CD4-positive, alpha-beta T cell (primary cell): ENCODE measurements at regions not wholly inside any gene's neighbourhood (a gene's known extent, or its start where the extent isn't known, plus 50 kb on each side); places are given as distances from the start of the nearest gene placed in this dataset.

ENCODE experiments used
- ATAC-seq: fragments of 200-7000 bp; cut with Tn5 transposase; one replicate; pipeline ENCODE4 v1.10.0; 2022; ENCODE audit warnings: mild to moderate bottlenecking; ENCODE audit not compliant: poor library complexity
- CTCF ChIA-PET: fragments of 350-600 bp; sonication (Branson Sonifier 250); formaldehyde crosslinking; loops from one replicate; lab custom pipeline; 2021; ENCODE audit warnings: antibody characterized with exemption, inconsistent platforms; lab: Charles Lee
- POLR2A ChIA-PET: fragments of 350-600 bp; sonication (Branson Sonifier 250); formaldehyde crosslinking; loops from one replicate; lab custom pipeline; 2021; ENCODE audit warnings: antibody characterized with exemption, inconsistent platforms; lab: Charles Lee
- DNase-seq, 14 experiments: peaks; one replicate each; pipeline ENCODE4 v3.0.0-alpha.2; 2013 to 2020; ENCODE audit warnings: mixed read lengths in 2 of 14
- H3K27ac ChIP-seq, 2 donors: one replicate each; pipeline versions ENCODE4 v1.5.1 to v1.7.0; 2013; ENCODE audit warnings: low read length in 2 of 2, low read depth in 1 of 2, mild to moderate bottlenecking in 1 of 2
- H3K27me3 ChIP-seq, 2 experiments: 1 replicate in 1 of 2; 2 replicates in 1 of 2; pipeline versions ENCODE4 v1.6.1 to v1.7.0; 2013; ENCODE audit warnings: low read length in 2 of 2, control low read depth in 1 of 2, mild to moderate bottlenecking in 1 of 2, moderate library complexity in 1 of 2; ENCODE audit not compliant: insufficient read depth in 2 of 2, control insufficient read depth in 1 of 2
- H3K36me3 ChIP-seq: one replicate; pipeline ENCODE4 v1.6.1; 2013; ENCODE audit warnings: low read length, control low read depth; ENCODE audit not compliant: insufficient read depth
- H3K4me1 ChIP-seq: one replicate; pipeline ENCODE4 v1.6.1; 2013; ENCODE audit warnings: low read length, control low read depth; ENCODE audit not compliant: insufficient read depth
- H3K4me3 ChIP-seq: one replicate; pipeline ENCODE4 v1.5.1; 2013; ENCODE audit warnings: mild to moderate bottlenecking, low read length, moderate library complexity
- H3K9me3 ChIP-seq, 2 experiments: 1 replicate in 1 of 2; 2 replicates in 1 of 2; pipeline versions ENCODE4 v1.6.1 to v1.7.0; 2013; ENCODE audit warnings: low read length in 2 of 2, mild to moderate bottlenecking in 2 of 2, control low read depth in 1 of 2, moderate library complexity in 1 of 2; ENCODE audit not compliant: control insufficient read depth in 1 of 2, insufficient read depth in 1 of 2
- H3K27ac Mint-ChIP-seq: one replicate; pipeline ENCODE4 v1.8.0; 2020; ENCODE audit warnings: mixed read lengths
- H3K27me3 Mint-ChIP-seq: one replicate; pipeline ENCODE4 v1.8.0; 2021; ENCODE audit warnings: mixed read lengths
- H3K36me3 Mint-ChIP-seq: one replicate; pipeline ENCODE4 v1.8.0; 2021; ENCODE audit warnings: low read depth, mixed read lengths
- H3K4me1 Mint-ChIP-seq: one replicate; pipeline ENCODE4 v1.8.0; 2021; ENCODE audit warnings: low read depth, mixed read lengths
- H3K4me3 Mint-ChIP-seq: one replicate; pipeline ENCODE4 v1.8.0; 2020; ENCODE audit warnings: mild to moderate bottlenecking, mixed read lengths
- H3K9me3 Mint-ChIP-seq: one replicate; pipeline ENCODE4 v1.8.0; 2020; ENCODE audit warnings: mixed read lengths
- intact Hi-C, 2 experiments: fragments of 100-400 bp; cut with DNase I in 1 of 2; cut with micrococcal nuclease in 1 of 2; formaldehyde crosslinking; loops; one replicate each; pipeline versions ENCODE4 v1.15.1 to v1.9.0; 2023 to 2025; cut with DNase I, micrococcal nuclease
- TF ChIP-seq, protein P1 (sequence below): fragments of 200-600 bp; IDR thresholded peaks from one replicate; pipeline ENCODE4 v1.8.0; 2022; ENCODE audit warnings: antibody characterized with exemption, mild to moderate bottlenecking

DNA sequence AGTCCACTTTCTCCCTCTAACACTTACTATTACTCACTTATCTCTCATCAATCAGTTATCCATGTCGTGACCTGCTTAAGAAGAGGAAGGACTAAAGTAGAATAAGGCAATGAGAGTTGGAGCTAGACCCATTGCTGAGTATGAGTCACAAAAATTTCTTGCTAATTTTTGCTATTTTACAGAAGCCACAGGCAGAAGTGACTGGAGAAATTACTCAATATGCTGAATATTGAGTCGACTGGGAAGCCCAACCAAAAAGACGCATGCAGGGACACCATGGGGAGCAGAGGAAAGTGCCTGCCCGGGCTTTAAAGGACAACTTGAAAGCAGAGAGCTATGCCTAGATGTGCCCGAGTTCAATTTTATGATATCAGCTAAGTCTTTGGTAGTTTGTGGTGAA lies 115.4 kb upstream of the FOXG1 start:
- Histone ChIP-seq H3K9me3 (no peaks in the 10 kb centered on the region), H3K4me1 (no peaks in the 10 kb centered on the region), H3K27me3 (no peaks in the 10 kb centered on the region), H3K36me3 (no peaks in the 10 kb centered on the region), H3K4me3 (no peak overlapping the region), H3K27ac (no peak overlapping the region)
- TF ChIP-seq, protein P1, sequence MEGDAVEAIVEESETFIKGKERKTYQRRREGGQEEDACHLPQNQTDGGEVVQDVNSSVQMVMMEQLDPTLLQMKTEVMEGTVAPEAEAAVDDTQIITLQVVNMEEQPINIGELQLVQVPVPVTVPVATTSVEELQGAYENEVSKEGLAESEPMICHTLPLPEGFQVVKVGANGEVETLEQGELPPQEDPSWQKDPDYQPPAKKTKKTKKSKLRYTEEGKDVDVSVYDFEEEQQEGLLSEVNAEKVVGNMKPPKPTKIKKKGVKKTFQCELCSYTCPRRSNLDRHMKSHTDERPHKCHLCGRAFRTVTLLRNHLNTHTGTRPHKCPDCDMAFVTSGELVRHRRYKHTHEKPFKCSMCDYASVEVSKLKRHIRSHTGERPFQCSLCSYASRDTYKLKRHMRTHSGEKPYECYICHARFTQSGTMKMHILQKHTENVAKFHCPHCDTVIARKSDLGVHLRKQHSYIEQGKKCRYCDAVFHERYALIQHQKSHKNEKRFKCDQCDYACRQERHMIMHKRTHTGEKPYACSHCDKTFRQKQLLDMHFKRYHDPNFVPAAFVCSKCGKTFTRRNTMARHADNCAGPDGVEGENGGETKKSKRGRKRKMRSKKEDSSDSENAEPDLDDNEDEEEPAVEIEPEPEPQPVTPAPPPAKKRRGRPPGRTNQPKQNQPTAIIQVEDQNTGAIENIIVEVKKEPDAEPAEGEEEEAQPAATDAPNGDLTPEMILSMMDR: no peak
- DNase-seq: no peak
- no peaks in the 10 kb centered on the region for H3K36me3 Mint-ChIP-seq
- POLR2A ChIA-PET: no interaction called here
- no peaks in the 10 kb centered on the region for H3K27me3 Mint-ChIP-seq
- CTCF ChIA-PET: no interaction called here
- ATAC-seq: no peak
- intact Hi-C loops: no loop called here
- H3K9me3 Mint-ChIP-seq: peaks cover 12% of the 10 kb centered on the region
- H3K4me3 Mint-ChIP-seq: no peak overlapping the region
- H3K27ac Mint-ChIP-seq: no peak overlapping the region
- no peaks in the 10 kb centered on the region for H3K4me1 Mint-ChIP-seq

GRCh38 chr14:28652782-28653181 lies 113.8 kb upstream of the FOXG1 start:
- no peaks in the 10 kb centered on the region for H3K27me3 Mint-ChIP-seq
- no peak overlapping the region for H3K27ac ChIP-seq
- H3K9me3 Mint-ChIP-seq: peaks cover 12% of the 10 kb centered on the region
- H3K36me3 ChIP-seq: no peaks in the 10 kb centered on the region
- no peaks in the 10 kb centered on the region for H3K27me3 ChIP-seq
- DNase-seq (no peak), ATAC-seq (no peak)
- H3K9me3 ChIP-seq: no peaks in the 10 kb centered on the region
- ChIA-PET CTCF (no interaction called here), POLR2A (no interaction called here)
- intact Hi-C loops: no loop called here
- no peaks in the 10 kb centered on the region for H3K4me1 ChIP-seq
- TF ChIP-seq, protein P1: no peak
- no peaks in the 10 kb centered on the region for H3K36me3 Mint-ChIP-seq
- no peak overlapping the region for H3K27ac Mint-ChIP-seq
- H3K4me3 Mint-ChIP-seq: no peak overlapping the region
- H3K4me1 Mint-ChIP-seq: no peaks in the 10 kb centered on the region
- no peak overlapping the region for H3K4me3 ChIP-seq

- Mint-ChIP-seq H3K4me1 (no peaks in the 10 kb centered on the region), H3K4me3 (no peak overlapping the region), H3K27me3 (no peaks in the 10 kb centered on the region), H3K9me3 (peaks cover 12% of the 10 kb centered on the region), H3K27ac (no peak overlapping the region), H3K36me3 (no peaks in the 10 kb centered on the region)
- ATAC-seq: no peak
- H3K4me3 ChIP-seq: no peak overlapping the region
- no peaks in the 10 kb centered on the region for H3K36me3 ChIP-seq
- H3K4me1 ChIP-seq: no peaks in the 10 kb centered on the region
- ChIA-PET POLR2A (no interaction called here), CTCF (no interaction called here)
- no peak overlapping the region for H3K27ac ChIP-seq
- no peak for DNase-seq
- H3K9me3 ChIP-seq: no peaks in the 10 kb centered on the region
- no peaks in the 10 kb centered on the region for H3K27me3 ChIP-seq
- TF ChIP-seq, protein P1: no peak
- intact Hi-C loops: no loop called here
Measured at GRCh38 chr14:28653521-28653920, 113.1 kb upstream of the FOXG1 start.
